H54 (cell line): ENCODE measurements at regions not wholly inside any gene's neighbourhood (a gene's known extent, or its start where the extent isn't known, plus 50 kb on each side); places are given as distances from the start of the nearest gene placed in this dataset.

Source experiments
- DNase-seq: peaks from one replicate; pipeline ENCODE4 v3.0.0; 2011; ENCODE audit warnings: low spot score, mixed read lengths; ENCODE audit not compliant: insufficient read length
- FAIRE-seq: peaks from 3 replicates; lab custom pipeline; 2011; peaks lifted over from hg19 to GRCh38; lab: Jason Lieb, UNC
- POLR2A ChIP-seq: IDR thresholded peaks from 2 replicates; pipeline ENCODE4 v1.6.1; 2011; ENCODE audit warnings: low read depth, mild to moderate bottlenecking, low read length

GRCh38 chr21:38556390-38556789 lies 58.1 kb upstream of the ERG start:
- no peak for TF ChIP-seq POLR2A
- DNase-seq (no peak), FAIRE-seq (no peak)

DNA sequence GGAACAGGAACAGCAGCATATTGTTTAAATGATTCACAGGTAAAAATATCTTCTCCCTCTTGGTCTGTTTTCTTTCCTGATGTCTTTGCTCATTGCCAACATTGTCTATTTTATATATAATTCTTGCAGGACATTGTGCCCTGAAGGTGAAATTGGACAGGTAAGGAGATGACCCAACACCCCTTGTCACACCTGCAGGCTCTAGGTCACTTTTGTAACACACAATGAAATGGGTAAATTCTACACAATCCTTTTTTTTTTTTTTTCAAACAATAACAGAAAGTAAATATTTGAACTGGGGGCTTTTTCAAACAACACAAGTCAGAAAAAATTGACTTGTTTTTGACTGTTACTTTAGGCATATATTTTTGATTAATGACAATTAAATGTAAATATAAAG lies 62.9 kb upstream of the ERG start:
- DNase-seq (no peak), FAIRE-seq (no peak)
- TF ChIP-seq POLR2A = no peak

DNA sequence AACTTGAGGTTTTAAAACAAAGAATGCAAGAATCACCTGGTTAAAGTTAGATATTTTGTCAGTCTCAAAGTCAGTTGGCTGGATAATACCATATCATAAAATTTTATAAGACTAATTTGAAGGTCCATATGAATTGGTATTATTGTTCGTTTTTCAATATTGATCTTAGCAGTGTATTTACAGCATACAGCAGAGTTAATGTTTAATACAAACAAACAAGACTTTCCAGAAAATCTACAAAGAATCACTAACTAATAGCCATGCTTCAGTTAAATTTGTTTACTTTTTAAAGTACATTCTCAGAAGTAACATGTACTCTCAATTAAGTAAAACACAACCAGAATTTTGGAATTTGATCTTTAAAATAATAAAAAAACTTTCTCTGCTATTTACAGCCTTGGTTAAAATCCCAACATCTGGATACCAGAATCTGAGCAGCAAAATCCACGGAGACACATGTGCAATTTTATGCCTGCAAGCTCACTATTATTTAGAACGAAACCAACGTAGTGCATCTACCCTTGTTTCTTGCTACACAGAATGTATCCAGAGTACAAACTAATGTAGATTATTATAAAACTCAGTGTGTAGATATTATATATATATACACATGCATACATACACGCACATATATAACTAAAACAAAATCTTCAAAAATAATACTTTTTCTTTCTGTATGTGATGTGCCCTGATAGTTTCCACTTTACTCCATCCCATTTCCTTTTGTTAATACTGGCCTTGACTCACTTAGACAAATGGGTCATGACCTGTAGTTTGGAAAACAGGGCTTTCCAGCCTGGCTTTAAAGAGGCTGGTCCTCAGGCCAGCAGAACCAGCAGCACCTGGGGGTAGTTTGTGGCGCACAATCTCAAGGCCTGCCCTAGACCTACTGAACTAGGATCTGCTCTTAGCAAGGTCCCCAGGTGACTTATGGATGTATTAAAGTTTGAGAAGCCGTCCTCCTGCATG lies 63.6 kb upstream of the ERG start:
- no peak for TF ChIP-seq POLR2A
- FAIRE-seq = no peak
- no peak for DNase-seq

DNA sequence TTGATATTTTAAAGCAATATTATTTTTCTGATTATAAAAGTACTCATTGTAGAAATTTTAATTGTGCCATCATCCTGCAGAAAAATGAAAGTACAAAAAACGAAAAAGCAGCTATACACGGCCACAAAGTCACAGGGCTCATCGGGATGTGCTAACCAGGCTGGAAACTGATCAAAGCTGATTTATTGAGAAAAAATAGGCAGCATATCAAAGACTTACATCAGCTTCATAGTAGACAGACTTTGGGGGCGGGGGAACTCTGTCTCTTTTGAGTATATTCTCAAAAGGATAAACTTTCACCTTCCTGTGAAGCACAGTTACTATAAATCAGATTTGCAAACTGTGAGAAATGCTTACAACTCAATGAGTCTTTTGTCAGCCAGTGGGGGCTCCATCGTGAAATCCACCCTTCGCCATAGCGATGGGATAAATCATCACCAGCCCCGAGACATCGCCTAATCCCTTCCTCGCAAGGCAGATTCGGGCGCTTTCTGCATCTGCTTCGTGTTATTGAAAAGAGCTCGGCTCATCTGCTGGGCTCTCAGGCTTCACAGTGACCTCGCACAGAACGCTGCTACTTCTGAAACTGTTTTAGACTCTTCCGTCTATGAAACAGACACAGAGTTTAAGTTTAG lies 69.2 kb upstream of the ERG start:
- no peak for FAIRE-seq
- TF ChIP-seq POLR2A = no peak
- no peak for DNase-seq

- DNase-seq (no peak), FAIRE-seq (no peak)
- no peak for TF ChIP-seq POLR2A
Measured at GRCh38 chr21:38567970-38568360, 69.7 kb upstream of the ERG start.

DNA sequence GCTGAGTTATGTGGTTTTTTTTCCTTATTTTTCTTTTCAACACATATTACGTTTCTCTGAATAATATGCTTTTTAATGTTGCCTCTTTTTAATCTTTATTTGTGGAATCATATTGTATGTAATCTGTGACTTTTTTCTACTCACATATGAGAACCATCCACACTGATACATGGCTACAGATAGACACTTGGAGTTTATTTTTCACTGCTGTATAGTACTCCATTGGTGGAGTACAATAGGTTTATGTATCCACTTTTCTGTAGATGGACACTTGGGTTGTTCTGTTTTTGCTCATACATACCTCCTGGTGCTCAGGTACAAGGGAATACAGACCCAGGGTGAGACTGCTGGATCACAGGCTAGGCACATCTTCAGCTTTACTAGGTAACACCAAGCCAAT lies 71.5 kb upstream of the ERG start:
- DNase-seq (no peak), FAIRE-seq (no peak)
- TF ChIP-seq POLR2A = no peak

GRCh38 chr21:38570596-38570995 lies 72.3 kb upstream of the ERG start:
- DNase-seq = no peak
- FAIRE-seq = no peak
- no peak for TF ChIP-seq POLR2A

- no peak for TF ChIP-seq POLR2A
- FAIRE-seq = no peak
- no peak for DNase-seq
Measured at GRCh38 chr21:38574895-38575575, 76.8 kb upstream of the ERG start.

GRCh38 chr21:38577887-38578286 lies 79.6 kb upstream of the ERG start:
- FAIRE-seq = no peak
- TF ChIP-seq POLR2A = no peak

DNA sequence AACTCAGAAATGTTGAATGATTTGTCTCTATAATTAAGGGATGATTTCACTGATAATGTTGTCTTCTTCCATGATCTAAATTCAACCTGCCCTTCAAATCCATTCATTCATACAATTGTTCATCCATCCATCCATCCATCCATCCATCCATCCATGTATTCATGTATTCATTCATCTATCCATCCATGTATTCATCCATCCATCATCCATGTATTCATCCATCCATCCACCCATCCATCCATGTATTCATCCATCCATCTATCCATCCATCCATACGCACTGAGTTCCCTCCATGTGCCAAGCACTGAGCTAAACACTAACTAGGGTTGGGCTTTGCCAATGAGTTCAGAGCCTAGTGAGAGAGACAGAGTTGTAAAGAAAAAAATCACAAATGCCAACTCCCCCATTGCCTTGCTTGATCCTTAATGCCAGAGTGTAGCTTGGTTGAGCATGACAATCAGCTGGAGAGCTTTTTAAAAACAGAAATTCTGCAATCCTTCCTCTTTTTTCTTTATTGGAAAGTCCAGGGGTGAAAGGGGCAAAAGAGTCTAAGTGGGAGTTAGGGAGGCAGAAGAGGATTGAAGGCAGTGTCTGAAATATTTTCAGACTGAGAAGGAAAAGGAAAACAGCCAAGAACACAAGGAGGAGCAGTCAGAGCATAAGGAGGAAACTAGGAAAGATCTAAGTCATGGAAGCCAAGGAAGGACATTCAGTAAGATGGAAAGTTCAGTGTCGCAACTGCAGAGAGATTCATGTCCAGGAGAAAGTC lies 92.4 kb upstream of the ERG start:
- DNase-seq (no peak), FAIRE-seq (no peak)
- TF ChIP-seq POLR2A = no peak

More at GRCh38 chr21:38577887-38578286, 79.6 kb upstream of the ERG start:
- DNase-seq = no peak

DNA sequence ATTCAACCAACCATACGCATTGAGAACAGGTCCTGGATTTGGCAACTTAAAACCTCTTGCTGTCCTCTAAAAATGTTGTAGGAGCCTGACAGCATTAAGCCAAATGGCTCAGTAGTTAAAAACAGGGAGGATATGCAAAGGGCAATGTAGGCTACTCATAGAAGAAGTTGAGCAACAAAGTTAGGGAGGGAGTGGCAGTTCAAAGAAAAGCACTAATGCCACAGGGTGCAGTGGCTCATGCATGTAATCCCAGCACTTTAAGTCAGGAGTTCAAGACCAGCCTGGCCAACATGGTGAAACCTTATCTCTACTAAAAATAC lies 92.9 kb upstream of the ERG start:
- DNase-seq (no peak), FAIRE-seq (no peak)
- TF ChIP-seq POLR2A = no peak

DNA sequence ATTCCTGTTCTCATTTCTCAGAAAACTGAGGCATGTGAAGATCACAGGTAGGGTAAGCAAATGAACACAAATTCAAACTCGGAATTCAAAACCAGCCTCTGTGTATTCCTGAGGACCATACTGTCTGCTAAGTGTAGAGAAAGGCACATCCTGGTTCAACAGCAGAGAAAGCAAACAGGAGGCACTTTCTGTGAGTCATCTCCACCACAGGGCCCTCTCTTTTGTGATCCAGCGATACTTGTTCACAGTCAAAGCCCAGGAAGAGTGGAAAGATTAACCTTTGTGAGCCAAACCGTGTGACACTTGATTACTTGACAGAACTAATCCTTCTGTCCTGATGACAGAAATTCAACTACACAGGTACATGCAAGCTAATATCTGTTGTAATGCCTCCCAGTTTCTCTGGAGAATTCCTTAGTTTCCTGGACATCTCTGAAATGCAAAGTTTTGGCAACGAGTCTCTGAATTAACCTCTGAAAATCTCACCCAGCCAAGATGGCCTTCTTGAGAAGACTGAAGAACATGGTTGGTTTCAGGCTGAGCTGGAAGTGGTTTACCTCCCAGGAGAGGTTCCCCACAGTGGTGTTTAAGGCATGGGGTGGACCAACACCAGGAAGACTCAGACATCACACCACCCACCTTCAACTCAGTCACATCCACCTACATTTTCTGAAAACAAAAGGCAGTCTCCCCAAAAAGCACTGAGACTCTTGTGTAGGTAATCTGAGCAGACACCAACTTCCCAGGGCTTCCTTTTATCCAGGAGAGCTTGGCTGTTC lies 98.2 kb upstream of the ERG start:
- no peak for TF ChIP-seq POLR2A
- FAIRE-seq (no peak), DNase-seq (no peak)

- no peak for TF ChIP-seq POLR2A
- DNase-seq (no peak), FAIRE-seq (no peak)
Measured at GRCh38 chr21:38597421-38597820, 99.1 kb upstream of the ERG start.
